Stimulated activated CD4-positive, alpha-beta T cell treated with anti-CD3 and anti-CD28 coated beads, Interleukin-4, amount 100 ng/mL, for 48 hours (primary cell): ENCODE measurements at regions not wholly inside any gene's neighbourhood (a gene's known extent, or its start where the extent isn't known, plus 50 kb on each side); places are given as distances from the start of the nearest gene placed in this dataset.

Experiments
- DNase-seq, 2 donors: peaks; one replicate each; pipeline ENCODE4 v3.0.0-alpha.2; 2020; ENCODE audit warnings: low read depth in 2 of 2

DNA sequence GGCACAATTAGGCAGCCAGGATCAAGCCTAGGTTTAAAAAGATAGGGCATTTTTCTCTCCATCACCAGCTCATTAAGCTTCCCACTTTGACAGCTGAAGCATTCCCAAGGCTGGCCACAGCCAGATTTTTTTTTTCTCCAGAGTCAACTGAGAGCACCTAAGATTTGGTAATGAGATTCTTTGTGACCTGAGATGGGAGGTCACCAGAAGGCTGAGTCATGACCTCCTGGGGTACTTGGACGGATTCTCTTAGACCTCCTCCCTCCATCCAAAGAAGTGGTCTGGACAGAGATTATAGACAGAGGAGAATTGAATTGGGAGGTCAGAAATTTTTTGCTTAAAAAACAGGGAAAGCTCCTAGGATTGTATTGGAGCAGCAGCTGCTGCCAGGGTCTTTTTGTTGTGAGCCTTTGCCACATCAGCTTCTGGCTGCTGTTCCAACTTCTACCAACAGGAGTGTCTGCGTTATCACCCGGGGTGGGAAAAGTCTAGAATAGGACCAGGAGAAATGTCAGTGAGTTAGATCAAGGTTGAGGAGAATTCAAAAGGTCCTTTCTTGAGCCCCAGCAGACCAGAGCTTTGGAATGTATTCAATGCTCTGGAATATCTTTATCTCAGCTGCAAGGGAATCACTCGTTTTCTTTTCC, 221.2 kb upstream of the N4BP1 start:
- no peak for DNase-seq

DNA sequence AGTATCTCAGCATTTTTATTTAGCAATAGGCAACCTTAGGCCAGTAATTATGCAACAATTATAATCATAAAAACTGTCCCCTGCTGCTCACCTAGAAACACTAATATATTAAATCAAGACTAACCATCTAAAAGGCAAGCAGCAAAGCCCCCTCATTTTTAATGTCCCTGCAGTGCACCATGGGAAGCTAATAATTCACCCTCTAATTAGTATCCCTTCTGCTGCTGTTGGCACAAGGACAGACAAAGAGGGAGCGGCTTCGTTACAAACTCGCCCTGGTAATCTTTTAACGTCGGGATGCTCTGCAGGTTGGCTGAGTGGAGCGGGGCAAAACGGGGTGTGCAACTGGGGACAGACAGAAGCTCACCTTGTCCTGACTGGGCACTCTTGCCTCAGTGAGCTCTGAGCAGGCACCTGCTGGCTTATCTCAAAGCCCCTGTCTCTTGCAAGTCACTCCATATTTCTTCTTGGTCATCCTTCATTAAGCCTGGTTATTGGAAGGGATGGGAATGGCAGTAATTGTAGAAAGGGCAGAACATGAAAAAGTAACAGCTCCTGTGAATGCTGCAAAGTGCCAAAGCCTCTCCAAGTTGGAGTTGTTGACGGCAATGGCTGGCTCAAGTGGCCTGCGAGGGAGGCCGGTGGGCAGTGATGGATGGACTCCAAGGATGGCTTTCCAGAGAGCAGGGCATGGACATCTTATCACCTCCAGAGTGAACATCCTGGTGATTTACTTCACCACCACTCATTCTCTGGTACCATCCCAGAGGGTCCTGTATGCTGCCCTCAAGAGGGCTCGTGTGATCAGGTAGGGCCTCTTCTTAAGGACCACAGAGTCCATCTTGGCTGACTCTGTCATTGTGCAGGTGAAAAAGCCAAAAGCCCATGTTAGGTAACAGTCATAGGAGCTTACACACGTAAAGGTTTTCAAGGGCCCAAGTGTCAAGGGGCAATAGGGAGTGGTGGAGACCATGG, 219.6 kb upstream of the N4BP1 start:
- DNase-seq, result no peak

DNA sequence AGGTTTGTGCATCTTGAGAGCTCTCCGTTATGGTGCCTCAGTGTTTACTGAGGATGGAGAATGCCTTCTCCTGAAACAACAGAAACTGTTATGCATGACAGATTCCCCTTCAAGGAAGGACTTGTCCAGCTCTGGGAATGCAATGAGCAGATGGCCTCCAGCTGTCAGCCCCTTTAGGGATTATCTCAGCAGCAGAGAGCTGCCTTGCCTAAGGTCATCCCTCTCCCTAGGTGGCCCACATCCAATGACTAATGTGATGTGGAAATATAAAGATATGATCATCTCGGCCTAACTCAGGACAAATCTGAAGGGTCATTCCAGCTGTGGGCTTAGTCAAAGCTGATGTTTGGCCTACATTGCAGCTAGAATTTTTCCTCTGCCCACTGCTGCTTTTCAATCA, 214.3 kb upstream of the N4BP1 start:
- DNase-seq, result no peak

DNA sequence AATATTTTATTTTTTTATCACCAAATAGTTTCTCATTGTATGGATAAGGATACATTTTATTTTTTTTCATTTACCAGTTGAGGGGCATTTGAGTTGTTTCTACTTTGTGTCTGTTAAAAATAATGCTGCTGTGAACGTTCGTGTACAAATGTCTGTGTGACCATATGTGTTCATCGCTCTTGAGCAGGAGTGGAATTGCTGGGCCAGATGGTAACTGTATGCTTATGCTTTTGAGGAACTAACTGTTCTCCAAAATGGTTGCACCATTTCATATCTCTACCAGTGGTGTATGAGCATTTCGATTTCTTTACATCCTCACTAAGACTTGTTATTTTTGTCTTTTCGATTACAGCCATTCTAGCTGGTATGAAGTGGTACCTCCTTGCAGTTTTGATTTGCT, 212.5 kb upstream of the N4BP1 start:
- DNase-seq, result no peak

DNA sequence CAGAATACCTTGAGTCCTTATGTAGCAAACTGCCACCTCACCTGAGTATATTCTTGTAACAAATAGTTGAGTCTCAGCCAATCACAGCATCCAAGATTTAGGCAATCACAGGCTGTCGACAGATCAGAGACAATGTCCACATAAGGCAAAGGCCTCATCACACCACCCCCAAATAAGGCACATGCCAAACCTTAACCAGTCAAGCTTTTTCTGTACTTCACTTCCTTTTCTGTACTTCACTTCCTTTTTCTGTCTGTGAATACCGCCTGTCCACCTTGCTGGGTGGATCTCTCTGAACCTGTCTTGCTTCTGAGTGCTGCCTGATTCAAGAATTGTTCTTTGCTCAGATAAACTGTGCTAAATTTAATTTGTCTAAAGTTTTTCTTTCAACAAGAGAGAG, 210.4 kb upstream of the N4BP1 start:
- DNase-seq, result no peak

DNA sequence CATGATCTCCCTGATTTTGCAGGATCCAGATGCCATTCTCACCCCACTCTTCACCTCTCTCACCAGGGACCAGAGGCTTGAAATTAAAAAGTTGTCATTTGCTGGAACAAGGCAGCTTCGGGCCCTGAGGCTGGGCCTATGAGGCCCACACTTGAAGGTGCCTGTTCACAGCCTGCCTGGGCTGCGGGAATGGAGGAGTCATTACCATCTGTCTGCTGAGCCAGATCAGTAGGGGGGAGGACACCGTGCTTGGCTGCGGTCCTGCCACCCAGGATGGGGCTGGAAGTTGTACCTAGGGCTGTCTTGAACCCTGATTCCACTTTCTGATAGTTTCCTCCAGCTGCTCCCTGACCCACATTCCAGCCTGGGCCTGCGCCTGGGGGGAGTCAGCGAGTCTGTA, 208.3 kb upstream of the N4BP1 start:
- DNase-seq, result no peak

DNA sequence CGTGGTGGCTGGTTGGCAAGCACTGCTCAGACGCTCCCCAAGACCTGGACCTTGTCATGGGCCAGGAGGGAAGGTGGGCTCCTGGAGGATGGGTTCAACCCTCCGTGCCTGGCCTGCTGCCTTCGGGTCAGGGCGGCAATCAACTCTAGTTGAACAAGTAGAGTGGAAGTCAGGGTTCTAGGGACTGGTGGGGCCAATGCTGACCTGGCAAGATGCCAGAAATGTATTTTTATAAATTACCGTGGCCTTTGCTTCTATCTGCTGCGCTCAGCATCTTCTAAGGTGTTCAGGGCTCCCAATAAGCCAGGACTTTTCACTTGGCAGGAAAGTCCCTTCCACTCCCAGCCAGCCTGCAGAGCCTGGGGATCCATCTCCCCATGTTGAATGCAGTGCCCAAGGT, 207.1 kb upstream of the N4BP1 start:
- no peak for DNase-seq

DNA sequence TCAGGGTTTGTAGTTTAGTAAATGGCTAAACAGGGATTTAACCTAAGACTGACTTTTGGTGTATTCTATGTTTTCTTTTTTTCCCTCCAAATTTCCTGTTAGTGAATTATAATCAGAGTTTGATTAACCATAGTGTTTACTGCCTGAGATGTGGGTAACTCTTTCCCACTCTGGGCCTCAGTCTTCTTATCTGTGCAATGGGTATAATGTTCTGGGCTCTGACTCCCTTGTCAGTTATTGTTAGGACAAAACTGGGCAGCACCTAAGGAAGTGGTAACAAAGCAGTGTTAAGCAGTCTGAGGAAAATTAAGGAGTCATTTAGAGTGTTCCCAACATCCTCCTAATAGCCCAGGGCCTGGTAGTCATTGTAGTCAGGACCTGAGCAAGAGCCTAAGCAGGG, 206.4 kb upstream of the N4BP1 start:
- no peak for DNase-seq

DNA sequence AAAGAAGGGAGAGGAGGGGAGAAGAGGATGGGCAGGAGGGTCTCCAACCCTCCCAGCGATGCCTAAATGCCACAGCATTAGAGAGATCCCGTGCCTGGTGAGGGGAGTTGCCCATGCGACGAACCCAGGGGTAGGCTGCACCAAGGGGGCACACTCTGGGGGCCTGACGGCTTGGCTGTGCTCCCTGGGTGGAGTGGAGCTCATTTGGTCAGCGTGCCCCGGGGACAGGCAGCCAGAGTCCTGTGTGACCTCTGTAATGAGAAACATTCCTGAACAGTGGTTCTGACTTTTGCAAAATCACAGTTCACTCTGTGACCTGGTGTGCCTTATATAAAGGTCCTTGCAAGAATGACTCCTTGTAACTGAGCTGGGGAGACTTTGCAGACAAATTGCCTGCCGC, 205.0 kb upstream of the N4BP1 start:
- DNase-seq, result no peak

DNA sequence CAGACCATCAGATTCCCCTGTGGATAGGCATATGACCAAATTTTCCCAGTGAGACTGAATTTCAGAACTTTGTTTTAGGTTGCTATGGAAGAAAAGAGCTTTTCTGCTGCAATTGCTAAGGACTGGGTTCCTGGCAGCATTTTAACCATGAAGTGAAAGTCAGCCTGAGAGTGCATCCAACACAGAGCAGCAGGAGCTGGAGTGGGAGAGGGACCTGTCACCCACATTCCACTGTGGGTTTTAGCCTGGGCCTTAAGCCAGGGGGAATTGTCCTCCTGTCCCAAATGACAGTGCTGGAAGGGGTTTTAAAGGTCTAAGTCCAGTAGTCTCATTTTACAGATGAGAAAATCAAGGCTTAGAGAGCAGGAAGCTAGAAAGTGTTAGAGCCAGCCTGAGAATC, 203.5 kb upstream of the N4BP1 start:
- no peak for DNase-seq

DNA sequence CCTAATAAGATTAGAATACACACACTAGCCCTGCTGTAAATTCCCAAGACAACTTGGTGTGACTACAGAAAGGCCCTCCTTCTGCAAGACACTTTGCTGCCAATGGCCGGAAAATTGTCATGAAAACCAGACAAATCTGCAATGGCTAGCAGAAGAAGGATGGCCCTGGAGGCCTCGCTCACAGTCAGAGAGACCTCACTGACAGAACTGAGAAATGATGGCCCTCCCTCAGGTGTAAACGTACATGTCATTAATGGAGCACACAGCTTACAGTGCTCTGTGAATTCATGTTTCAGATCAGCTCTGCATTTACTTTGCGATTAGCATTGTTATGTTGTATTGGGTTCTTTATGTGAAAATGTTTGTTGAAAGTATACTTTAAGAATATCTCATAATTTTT, 202.9 kb upstream of the N4BP1 start:
- DNase-seq, result no peak

DNA sequence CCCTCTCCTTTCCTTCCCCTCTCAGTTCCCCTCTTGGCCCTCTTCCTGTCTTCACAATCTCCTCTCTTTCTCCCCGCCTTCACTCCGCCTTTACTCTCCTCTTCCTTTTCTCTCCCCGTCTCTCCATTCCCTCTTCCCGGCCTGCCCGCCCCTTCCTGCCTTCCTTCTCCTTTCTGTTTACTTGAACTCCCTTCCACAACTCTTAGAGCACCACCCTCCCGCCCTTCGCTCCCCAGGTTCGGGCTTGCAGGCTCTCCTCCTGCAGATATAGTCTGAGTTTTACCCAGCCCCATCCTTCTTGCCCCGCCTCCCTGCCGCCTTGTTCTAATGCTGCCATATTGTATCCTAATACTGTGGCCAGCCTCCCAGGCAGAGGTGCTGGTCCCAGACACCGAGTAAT, 201.5 kb upstream of the N4BP1 start:
- no peak for DNase-seq

DNA sequence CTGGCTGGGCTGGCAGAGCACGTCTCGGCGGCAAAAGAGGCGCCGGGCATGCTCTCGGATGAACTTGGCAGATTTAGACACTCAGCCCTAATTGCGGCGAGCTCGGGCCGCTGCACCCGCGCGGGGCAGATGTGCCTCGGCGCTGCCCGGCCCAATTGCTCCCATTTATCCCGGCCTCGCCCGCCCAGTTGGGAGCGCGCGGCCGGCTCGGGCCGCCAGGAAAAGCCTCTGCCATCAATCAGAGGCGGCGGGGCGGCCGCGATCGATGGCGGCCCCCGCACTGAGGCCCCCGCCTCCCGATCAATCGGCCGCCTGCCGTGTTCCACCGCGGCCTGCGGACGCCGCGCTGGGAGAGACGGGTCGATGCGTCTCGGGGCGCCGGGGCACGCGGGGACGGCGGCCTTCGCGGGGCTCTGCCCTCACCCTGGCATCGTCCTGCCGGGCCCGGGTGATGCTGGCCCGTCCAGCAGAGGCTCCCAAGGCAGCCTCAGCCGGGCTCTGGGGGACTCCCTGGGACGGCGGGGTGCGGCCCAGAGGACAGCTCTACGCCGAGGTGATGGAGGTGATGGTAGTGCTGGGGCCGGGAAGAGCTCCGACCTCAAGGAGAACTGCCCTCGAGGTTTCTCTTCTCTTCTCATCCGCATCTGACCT, 200.9 kb upstream of the N4BP1 start:
- DNase-seq, result no peak

DNA sequence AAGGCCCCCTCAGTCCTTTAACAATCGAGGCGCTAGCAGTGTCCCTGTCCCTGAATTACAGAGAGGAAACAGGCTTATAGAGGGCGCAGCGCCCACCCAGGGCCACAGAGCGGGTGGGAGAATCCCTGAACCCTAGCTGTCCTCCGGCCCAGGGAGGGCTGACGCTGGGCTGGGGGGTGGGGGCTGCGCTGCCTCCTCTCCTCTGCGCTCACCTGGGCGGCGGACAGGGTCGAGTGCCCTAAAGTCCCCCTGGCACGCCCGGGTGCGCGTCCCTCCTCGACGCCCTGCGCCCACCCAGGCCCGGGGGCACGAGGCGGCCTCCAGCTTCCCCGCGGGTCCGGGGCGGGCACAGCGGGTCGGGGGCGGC, 200.4 kb upstream of the N4BP1 start:
- DNase-seq, result no peak

DNA sequence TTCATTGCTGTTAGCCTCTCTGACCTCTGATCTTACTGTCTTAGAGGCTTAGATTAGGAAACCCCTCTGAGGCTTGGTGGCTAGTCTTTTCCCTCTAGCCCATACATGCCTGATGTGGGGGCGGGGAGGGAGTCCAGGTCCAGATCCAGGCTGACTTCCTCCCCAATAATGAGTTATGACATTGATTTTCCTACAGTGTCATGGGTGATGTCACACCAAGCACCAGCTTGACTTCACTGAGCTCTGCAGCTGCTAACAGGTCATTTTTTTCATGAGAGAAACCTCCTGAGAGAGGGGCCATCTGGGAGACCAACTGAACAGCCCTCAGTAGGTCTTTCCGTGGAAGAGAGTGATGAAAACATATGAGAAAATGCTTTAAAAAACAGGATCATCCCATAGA, 180.2 kb upstream of the N4BP1 start:
- no peak for DNase-seq

DNA sequence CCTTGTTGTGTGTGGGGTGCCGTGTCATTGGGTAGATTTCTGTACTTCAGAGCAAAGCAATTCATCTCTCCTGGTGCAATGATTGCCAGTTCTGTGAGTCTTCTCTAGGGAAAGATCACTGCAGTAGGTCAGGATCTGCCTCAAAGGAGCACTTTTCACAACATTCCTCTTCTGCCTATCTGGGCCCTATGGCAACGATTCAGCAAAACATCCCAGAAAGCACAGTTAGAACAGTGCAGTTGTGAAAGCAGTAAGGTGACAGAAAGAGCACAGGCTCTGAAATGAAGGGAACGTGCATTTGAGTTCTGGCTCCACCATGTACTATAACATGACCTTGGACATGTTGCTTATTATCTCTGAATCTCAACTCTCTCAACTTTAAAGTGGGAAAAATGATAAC, 178.5 kb upstream of the N4BP1 start:
- no peak for DNase-seq

DNA sequence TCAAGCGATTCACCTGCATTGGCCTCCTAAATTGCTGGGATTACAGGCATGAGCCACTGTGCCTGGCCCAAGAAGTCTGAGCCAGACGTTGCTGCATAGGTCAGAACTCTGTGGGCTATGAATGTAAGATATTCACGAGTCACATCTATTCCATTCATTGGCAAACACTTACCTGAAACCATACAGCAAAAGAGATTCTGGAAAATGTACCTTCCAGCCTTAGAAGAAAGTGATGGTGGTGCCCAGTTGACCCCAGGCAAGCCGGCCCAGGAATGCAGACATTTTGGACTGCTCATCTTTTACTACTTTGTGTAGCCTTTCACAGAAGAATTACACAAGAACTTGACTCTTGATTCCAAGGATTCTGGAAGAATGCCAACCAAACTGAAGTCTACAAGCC, 135.6 kb upstream of the N4BP1 start:
- no peak for DNase-seq

DNA sequence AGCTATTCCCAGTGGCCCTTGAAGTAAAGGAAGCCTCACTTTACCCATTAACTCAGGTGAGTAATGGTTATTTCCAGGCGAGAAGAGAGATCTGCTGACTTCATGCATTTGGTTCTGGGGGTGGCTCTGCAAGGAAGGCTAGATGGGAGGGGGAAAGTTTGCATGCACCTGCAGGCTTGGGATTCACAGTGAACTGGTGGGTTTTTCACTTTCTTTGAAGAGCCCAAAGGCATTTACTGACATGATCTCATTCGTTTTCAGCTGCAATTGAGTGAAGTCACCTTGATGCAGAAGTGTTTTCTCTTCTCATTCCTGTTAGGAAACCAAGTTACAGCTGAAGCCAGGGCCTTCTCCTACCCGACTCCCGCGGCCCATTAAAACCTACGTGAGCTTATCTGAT, 131.0 kb upstream of the N4BP1 start:
- no peak for DNase-seq

DNA sequence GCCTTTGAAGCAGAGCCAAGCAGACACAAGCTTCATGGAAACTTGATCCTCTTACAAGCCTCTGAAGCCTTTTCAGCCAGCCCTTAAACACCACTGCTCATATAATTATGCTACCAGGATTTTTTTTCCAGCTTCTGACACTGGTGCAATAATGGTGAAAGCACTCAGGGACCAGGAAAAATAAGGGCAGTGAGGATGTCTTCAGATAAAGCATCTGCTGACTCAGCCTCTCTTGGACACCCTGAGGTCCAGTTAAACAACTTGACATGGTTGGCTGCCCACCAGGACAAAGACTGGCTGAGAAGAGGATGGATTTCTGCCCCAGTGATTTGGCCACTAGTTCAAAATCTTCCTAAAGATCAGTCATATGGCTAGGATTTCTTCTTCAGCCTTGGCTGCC, 124.2 kb upstream of the N4BP1 start:
- no peak for DNase-seq

DNA sequence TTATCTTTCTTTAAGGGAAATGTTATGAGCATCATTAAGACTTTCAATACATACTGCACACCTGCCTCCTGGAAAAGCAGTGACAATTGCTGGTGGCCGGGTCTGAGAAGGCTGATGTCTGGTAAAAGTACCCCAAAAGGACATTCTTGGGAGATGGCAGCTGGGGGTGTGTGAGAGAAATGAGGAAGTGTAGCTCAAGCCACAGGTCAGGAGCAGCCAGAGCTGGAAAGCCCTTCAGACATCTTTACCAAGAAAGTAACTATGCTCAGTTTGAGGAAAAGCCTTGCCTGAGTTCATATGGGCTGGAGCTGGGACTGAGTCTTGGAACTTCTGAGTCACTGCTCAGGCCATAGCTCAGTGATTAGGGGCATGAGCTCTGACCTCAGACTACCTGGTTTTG, 94.7 kb upstream of the N4BP1 start:
- no peak for DNase-seq

DNA sequence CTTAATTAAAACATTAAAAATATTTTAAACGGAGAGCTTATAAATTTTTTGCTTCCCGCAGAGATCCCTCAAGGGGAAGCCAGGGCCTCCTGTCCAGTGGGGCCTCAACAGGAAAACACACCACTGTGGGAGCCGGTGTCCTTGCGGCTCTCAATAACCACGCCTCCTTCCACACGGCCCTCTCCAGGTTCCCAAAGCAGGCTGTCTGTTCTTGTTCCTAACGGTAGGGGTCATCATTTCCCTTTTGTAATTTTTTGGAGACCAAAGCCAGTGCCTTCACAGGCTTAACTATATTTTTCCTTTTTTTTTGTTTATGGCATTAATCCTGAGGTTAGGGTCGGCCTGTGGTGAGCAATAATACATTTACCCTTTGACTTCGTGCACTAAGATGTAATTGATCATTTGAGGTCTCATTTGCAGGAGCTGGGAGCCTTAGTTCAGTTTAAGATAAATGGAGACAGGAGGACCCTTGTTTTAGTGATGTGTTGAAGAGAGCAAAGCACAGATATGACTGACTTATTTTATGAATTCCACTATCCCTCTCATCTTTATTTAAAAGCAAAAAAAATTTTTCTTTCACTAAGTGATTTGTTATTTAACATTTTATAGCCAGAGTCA, 77.5 kb upstream of the N4BP1 start:
- DNase-seq, result peak; percentile 13 to 17

DNA sequence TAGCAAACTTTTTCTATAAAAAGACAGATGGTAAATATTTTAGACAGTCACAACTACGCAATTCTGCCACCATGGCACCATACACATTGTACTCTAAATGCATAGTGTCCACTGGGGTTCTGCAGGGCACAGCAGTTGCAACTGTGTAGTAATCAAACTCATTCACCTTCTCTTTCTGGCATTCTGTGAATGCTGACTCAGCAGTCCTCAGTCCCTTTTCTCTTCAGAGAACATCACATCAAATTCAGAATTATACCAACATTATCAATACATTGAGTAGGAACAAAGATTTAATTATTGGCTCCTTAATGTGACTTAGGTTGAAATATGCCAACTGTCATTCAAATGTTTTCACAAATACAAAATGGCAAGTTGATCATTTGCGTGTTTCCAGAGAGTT, 74.2 kb upstream of the N4BP1 start:
- no peak for DNase-seq

DNA sequence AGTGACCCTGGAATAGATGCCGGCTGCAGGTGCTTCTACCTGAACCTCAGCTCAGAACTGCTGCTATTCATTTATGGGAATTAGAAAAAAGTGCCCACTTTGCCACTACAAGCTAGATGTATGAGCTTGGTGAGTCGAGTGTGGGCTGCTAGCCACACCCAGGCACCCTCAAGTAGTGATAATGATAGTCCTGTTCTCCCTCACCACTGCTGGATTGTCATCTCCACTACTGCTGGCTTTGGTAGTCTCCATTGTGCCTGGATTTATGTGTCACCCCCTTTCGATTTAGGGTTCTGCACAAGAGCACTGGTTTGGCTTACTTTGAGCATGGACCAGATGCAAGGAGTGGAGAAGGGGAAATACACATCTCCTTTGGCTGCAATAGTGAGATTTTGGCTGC, 73.0 kb upstream of the N4BP1 start:
- no peak for DNase-seq
